Natural killer cell treated with Interleukin-12 subunit alpha and Interleukin-12 subunit beta and Interleukin-15 and Interleukin-18, amount 100 ng/mL, for 72 hours (primary cell): ENCODE measurements at regions not wholly inside any gene's neighbourhood (a gene's known extent, or its start where the extent isn't known, plus 50 kb on each side); places are given as distances from the start of the nearest gene placed in this dataset.

Source experiments
- ATAC-seq, 2 donors: fragments of 150-1000 bp; cut with Tn5 transposase in 1 of 2; sonication (Bioruptor Pico), chemical (Tn5 transposase) in 1 of 2; 2 replicates each; pipeline ENCODE4 v1.10.0; 2021
- DNase-seq: peaks from one replicate; pipeline ENCODE4 v3.0.0; 2022; ENCODE audit warnings: low spot score
- H3K27ac Mint-ChIP-seq, 2 donors: 1 replicate in 1 of 2; 2 replicates in 1 of 2; pipeline ENCODE4 v1.8.0; 2022; ENCODE audit warnings: mixed read lengths in 2 of 2, mild to moderate bottlenecking in 1 of 2, moderate library complexity in 1 of 2
- H3K27me3 Mint-ChIP-seq, 2 donors: 1 replicate in 1 of 2; 2 replicates in 1 of 2; pipeline ENCODE4 v1.8.0; 2022; ENCODE audit warnings: mixed read lengths in 2 of 2
- H3K36me3 Mint-ChIP-seq: one replicate; pipeline ENCODE4 v1.8.0; 2022; ENCODE audit warnings: mixed read lengths
- H3K4me1 Mint-ChIP-seq, 2 donors: 1 replicate in 1 of 2; 2 replicates in 1 of 2; pipeline ENCODE4 v1.8.0; 2022; ENCODE audit warnings: low read depth in 2 of 2, mixed read lengths in 2 of 2, mild to moderate bottlenecking in 1 of 2
- H3K4me3 Mint-ChIP-seq: one replicate; pipeline ENCODE4 v1.8.0; 2022; ENCODE audit warnings: mixed read lengths
- H3K9me3 Mint-ChIP-seq: 2 replicates; pipeline ENCODE4 v1.8.0; 2022; ENCODE audit warnings: mixed read lengths

DNA sequence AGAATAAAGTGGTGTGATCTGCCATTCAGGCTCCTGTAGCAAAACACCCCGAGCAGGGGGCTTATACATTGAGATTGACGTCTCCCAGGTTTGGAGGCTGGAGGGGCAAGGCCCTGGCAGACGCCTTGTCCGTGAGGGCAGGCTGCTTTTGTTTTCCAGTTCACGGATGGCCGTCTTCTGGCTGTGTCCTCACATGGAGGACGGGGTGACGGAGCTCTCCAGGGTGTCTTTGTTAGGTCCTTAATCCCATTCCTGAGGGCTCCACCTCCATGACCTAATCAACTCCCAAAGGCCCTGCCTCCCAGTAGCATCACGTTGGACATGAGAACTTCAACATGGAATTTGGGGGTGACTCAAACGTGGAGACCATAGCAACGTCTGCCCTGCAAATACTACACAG, 147.7 kb downstream of the KIF26A start:
- Mint-ChIP-seq H3K27me3 (no peaks in the 10 kb centered on the region), H3K4me3 (no peak overlapping the region), H3K4me1 (peaks cover 0 to 5% of the 10 kb centered on the region in 2 donors), H3K36me3 (no peaks in the 10 kb centered on the region), H3K9me3 (peaks cover 10% of the 10 kb centered on the region), H3K27ac (no peak overlapping the region)
- ATAC-seq: no peak
- DNase-seq: no peak

DNA sequence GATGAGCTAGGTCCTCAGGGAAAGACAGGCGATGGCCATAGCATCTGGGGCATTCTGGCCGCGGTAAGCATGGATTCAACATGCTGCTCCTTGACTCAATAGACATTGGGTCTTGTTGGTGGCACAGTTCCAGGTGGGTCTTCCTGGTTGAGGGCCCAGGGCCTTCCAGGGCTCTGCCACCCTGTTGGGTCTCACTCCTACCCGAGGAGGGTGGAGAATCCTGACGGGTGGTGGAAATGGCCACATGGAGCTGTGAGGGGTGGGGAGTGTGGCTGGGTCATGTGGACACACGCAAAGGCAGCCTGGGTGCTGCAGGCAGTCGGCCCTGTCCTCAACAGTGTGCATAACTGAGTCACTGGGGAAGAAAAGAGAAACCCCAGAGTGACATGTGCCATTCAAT, 148.1 kb downstream of the KIF26A start:
- DNase-seq (no peak), ATAC-seq (no peak)

DNA sequence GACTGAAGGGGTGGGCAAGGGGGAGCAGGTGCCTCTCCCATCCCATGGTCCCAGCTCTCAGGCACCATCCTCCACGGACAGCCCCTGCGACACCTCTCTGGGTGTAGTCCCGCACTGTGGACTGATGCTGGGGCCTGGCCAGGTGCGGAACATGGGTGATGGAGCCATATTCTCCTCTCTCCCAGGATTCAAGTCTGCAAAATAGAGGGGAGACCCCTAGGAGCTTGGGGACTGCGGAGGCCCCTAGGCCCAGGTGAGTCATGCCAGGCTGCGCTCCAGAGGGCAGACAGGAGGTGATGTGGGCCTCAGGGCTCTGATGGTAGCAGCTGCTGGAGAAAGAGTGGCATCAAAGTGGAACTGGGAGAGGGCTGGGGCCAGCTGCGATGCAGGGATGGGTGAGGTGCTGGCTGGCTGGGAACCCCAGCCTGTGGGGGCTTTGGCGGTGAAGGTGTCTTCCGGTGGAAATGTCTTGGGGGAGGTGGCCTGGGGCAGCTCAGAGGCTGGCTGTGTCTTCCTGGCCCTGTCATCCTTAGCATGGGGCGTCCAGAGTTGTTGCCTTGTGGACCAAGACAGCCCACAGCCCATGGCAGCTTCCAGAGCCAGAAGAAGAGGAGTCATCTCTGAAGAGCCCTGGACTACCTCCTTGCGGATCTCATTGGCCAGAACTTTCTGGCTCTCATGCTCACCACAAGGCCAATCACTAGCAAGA, 149.1 kb downstream of the KIF26A start:
- H3K4me1 Mint-ChIP-seq: peaks cover 0 to 5% of the 10 kb centered on the region in 2 donors
- no peaks in the 10 kb centered on the region for H3K36me3 Mint-ChIP-seq
- DNase-seq: peak; percentile 28
- H3K4me3 Mint-ChIP-seq: no peak overlapping the region
- ATAC-seq: no peak
- no peak overlapping the region for H3K27ac Mint-ChIP-seq
- H3K27me3 Mint-ChIP-seq: no peaks in the 10 kb centered on the region
- H3K9me3 Mint-ChIP-seq: peaks cover 10% of the 10 kb centered on the region

More for the DNA sequence above, 148.1 kb downstream of the KIF26A start:
- H3K27me3 Mint-ChIP-seq: no peaks in the 10 kb centered on the region
- H3K4me1 Mint-ChIP-seq: peaks cover 0 to 5% of the 10 kb centered on the region in 2 donors
- peaks cover 10% of the 10 kb centered on the region for H3K9me3 Mint-ChIP-seq
- H3K4me3 Mint-ChIP-seq: no peak overlapping the region
- no peak overlapping the region for H3K27ac Mint-ChIP-seq
- H3K36me3 Mint-ChIP-seq: no peaks in the 10 kb centered on the region

DNA sequence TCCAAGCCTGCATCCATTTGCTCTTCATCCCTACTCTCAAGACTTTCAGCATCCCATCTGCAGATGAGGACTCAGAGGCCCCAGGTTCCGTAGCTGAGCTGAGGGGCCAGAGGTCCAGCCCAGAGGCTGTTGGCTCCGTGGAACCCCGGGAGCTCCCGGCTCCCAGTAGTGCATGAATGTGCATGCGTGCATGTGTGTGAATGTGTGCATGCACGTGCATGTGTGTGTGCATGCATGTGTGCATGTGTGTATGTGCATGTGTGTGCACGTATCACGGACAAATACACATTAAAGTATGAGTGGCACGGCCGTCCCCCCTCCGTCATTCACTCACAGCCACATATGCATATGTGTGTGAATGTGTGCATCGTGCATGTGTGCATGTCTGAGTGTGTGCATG, 149.9 kb downstream of the KIF26A start:
- DNase-seq (no peak), ATAC-seq (no peak)
- H3K4me1 Mint-ChIP-seq: peaks cover 0 to 5% of the 10 kb centered on the region in 2 donors
- no peaks in the 10 kb centered on the region for H3K27me3 Mint-ChIP-seq
- no peaks in the 10 kb centered on the region for H3K36me3 Mint-ChIP-seq
- H3K4me3 Mint-ChIP-seq: no peak overlapping the region
- H3K9me3 Mint-ChIP-seq: peaks cover 10% of the 10 kb centered on the region
- H3K27ac Mint-ChIP-seq: no peak overlapping the region

DNA sequence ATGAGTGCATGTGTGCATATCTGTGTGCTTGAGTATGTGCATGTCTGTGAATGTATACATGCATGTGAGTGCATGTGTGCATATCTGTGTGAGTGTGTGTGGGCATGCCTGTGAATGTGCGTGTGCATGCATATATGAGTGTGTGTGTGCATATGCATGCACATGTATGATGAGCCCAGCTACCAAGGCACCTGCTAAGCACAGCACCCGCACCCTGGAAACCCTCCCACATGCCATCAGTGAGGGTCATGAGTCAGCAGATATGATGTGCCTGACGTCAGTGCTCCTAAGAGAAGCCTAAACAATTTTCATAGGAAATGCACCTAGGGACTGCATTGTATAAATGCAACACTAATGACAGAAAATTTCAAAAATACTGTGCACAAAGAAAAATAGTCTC, 151.1 kb downstream of the KIF26A start:
- no peak overlapping the region for H3K27ac Mint-ChIP-seq
- ATAC-seq (no peak), DNase-seq (no peak)
- H3K27me3 Mint-ChIP-seq: no peaks in the 10 kb centered on the region
- H3K4me3 Mint-ChIP-seq: no peak overlapping the region
- no peaks in the 10 kb centered on the region for H3K36me3 Mint-ChIP-seq
- H3K4me1 Mint-ChIP-seq: peaks cover 0 to 5% of the 10 kb centered on the region in 2 donors
- peaks cover 10% of the 10 kb centered on the region for H3K9me3 Mint-ChIP-seq

DNA sequence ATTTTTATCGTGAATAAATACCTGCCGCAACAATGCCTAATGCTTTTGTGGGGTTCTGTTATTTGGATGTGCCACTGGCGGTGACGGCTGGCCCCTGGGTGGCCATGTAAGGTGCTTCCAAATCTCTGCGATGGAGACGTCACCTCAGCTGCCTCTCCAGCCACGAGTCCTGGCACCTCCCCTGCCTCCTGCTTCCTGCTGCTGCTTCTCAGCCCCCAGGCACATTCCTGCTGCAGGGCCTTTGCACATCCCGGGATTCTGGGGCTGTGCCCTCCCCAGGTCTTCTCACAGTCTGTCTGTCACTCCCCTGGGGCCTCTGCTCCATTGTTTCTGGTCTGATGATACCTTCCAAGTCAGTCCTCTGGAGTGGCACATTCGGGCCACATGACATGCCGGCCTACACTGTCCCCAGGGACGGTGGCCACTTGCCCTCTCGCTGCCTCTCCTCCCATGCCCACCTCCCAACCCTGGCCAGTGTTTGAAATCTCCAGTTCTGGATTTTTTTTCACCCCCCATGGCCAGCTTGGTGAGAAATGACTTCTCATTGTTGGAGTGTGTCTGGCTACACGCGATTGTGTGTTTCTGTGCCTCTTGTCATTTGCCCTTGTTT, 151.8 kb downstream of the KIF26A start:
- ATAC-seq (no peak), DNase-seq (no peak)
- Mint-ChIP-seq H3K27ac (no peak overlapping the region), H3K27me3 (no peaks in the 10 kb centered on the region), H3K4me1 (peaks cover 0 to 5% of the 10 kb centered on the region in 2 donors), H3K9me3 (peaks cover 10% of the 10 kb centered on the region), H3K4me3 (no peak overlapping the region), H3K36me3 (no peaks in the 10 kb centered on the region)

DNA sequence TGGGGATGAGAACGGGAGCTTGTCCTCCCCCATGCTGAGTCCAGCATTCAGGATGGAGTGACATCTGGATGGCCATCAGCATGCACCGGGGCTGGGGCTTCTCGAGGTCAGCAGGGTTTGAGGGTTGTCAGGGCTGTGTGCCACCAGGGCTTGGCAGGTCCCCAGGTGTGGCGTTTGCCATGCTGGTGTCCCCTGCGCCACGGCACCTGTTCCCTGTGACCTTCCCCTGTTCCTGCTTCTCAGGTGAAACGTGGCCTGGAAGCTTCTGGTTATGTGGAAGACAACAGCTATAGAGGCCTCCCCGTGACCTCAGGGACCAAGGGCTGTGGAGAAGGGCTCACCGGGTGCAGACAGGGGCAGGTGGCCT, 152.4 kb downstream of the KIF26A start:
- Mint-ChIP-seq H3K27ac (no peak overlapping the region), H3K9me3 (peaks cover 10% of the 10 kb centered on the region), H3K4me1 (peaks cover 0 to 5% of the 10 kb centered on the region in 2 donors), H3K4me3 (no peak overlapping the region), H3K36me3 (no peaks in the 10 kb centered on the region), H3K27me3 (no peaks in the 10 kb centered on the region)
- DNase-seq (no peak), ATAC-seq (no peak)

DNA sequence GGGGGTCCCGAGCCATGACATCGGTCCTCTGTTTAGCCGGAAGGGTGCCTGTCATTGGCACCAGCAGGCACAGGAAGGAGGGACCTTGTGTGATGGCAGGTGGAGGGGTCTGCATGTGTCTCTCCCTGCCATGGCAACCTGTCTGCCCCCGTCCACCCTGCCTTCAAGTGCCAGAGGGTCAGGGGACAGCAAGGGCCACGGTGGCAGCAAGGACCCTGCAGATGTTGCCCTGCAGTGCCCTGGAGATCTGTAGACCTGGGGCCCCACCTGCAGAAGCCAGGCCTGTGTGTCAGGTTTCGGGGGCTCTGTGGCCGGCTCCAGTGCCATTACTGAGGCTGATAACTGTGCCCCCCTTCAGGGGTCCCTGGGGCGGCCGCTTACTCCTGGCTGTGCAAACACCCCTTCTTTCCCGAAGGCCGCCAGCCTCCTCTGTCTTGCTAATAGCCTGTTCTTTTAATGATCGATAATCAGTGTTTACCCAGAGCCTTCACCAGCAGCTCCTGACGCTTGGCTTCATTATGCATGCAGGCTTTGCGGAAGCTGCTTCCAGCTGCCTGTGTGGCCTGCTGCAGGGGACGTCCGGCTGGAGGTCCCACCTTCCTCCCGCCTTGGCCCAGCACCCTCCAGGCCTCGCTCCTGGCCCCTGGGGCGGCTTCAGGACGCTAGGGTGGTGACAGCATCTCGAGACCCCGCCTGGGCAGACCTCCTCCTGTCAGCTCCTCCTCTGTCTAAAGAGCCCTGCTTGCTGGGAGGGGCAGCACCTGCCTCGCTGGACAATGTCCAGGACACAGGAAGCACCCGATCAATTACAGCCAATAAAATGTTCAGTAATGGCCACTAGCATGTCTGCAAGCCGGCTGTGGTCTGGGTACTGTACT, 153.0 kb downstream of the KIF26A start:
- Mint-ChIP-seq H3K4me3 (no peak overlapping the region), H3K36me3 (no peaks in the 10 kb centered on the region), H3K27ac (no peak overlapping the region), H3K4me1 (peaks cover 0 to 5% of the 10 kb centered on the region in 2 donors), H3K9me3 (peaks cover 10% of the 10 kb centered on the region), H3K27me3 (no peaks in the 10 kb centered on the region)
- DNase-seq (no peak), ATAC-seq (no peak)

DNA sequence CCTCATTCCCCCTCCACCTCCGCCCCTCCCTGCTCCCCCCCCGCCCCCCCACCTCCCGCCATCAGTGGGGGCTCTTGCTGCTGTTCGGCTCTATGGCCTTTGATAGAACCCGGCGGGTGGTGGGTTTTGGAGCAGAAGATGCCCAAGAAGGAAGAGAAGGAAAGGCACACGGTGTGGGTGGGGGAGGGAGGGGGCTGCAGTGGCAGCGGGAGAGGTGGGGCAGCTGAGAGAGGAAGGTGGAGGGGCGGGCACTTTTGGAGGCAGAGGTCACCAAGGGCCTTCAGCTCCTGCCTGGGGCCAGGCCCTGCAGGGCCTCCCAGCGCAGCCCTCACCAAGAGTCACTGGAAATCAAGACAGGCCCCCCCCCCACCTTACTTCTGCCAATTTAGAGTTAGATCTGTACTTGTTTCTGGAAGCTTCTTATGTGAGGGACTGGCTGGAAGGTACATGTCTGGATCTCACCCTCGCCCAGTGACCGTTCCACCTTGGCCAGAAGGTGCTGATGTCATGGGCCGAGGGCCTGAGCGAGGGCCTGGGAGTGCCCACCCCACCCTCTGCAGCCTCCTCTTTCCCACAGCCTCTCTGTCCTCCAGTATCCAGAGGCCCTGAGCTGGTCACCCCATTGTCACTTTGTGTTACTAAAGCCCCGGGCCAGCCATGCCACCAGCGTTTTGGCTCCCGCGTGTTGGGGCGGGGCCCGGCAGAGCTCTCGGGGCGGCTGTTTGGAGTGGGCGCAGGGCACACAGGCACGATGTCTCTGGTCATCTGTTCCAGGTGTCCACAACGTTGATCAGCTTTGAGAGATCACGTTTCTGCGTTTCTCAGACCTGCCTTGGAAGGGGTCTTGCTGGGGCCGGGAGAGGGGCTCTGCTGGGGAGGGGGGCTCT, 153.9 kb downstream of the KIF26A start:
- Mint-ChIP-seq H3K36me3 (no peaks in the 10 kb centered on the region), H3K4me1 (peaks cover 0 to 5% of the 10 kb centered on the region in 2 donors), H3K9me3 (peaks cover 10% of the 10 kb centered on the region), H3K27ac (no peak overlapping the region), H3K27me3 (no peaks in the 10 kb centered on the region), H3K4me3 (no peak overlapping the region)
- ATAC-seq (no peak), DNase-seq (no peak)

DNA sequence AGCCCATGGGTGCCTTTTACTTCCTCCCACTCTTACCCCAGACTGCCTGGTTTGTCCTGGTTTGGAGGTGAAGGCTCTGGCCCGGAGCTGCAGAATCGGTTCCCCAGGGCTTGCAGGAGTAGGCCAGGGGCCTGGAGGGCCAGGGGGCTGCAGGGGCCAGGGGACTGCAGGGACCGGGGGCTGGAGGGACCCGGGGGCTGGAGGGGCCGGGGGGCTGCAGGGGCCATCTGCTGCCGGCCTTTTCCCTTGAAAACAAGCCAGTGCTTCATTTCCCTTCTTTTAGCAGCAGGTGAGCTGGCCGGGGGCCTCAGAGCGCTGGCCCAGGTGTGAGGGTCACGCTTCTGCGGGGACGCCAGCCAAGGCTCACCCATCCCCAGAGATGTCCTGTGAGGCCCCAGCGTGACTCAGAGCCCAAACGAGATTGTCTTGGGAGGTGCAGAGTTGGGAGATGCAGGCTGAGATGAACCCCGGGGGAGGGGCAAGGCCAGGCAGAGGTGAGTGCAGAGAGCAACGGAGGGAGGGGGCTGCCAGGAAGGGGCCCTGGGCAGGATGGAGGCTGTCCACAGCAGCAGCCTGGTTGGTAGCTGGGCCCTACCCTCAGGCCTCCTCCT, 154.9 kb downstream of the KIF26A start:
- Mint-ChIP-seq H3K27ac (no peak overlapping the region), H3K4me1 (peaks cover 0 to 5% of the 10 kb centered on the region in 2 donors), H3K27me3 (no peaks in the 10 kb centered on the region), H3K4me3 (no peak overlapping the region), H3K9me3 (peaks cover 10% of the 10 kb centered on the region), H3K36me3 (no peaks in the 10 kb centered on the region)
- ATAC-seq: no peak
- no peak for DNase-seq

DNA sequence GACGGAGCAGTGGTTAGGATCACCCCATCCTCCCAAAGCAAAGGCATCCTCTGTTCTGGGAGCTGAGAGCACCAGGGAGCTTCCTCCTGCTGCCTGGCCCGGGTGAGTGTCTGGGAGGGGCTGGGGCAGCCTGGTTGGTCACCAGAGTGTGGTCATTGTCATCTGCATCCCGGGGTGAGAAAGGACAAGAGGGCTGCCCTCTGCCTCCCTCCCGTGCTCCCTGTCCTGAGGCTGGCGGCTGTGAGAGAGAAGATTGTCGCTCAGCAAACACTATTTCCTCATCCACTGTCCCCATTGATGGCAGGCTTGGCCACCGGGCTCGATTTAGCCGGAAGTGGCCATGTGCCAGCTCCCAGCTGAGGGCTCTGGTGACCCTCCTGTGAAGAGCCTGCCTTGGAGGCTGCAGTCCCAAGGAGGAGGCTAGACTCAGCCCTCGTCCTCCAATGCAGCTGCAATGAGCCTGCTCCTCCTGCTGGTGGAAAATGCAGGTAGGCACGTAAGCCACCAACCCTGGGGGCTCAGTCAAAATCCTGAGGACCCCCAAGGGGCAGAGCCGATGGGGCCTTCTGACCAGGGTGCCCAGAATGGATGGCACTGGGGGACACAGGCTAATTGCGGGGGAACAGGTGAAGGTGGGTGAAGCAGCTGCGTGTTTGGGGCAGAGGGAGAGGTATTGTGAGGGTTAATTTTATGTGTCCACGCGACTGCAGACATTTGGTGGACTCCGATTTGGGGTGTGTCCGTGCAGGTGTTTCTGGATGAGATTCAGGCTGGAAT, 155.7 kb downstream of the KIF26A start:
- Mint-ChIP-seq H3K27me3 (no peaks in the 10 kb centered on the region), H3K27ac (no peak overlapping the region), H3K9me3 (peaks cover 4% of the 10 kb centered on the region), H3K4me1 (no peaks in the 10 kb centered on the region), H3K36me3 (no peaks in the 10 kb centered on the region), H3K4me3 (no peak overlapping the region)
- ATAC-seq: no peak
- no peak for DNase-seq

DNA sequence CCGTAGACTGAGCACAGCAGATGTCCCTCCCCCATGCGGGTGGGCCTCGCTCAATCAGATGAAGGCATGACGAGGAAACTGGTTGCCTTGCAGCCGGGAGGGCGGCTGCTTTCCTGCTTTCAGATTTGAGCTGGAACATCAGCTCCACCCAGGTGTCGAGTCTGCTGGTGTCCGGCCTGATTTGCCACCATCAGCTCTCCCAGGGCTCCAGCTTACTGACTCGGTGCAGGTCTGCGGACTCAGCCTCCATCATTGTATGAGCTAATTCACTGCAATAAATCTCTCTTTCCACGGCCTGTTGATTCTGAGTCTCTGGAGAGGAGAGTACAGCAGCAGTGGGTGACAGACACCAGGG, 156.2 kb downstream of the KIF26A start:
- ATAC-seq: no peak

More for the DNA sequence above, 156.2 kb downstream of the KIF26A start:
- Mint-ChIP-seq H3K4me3 (no peak overlapping the region), H3K27ac (no peak overlapping the region), H3K4me1 (no peaks in the 10 kb centered on the region), H3K9me3 (no peaks in the 10 kb centered on the region), H3K36me3 (no peaks in the 10 kb centered on the region), H3K27me3 (no peaks in the 10 kb centered on the region)
- no peak for DNase-seq
